Thyroid gland (tissue), 4 donors: ENCODE measurements at regions not wholly inside any gene's neighbourhood (a gene's known extent, or its start where the extent isn't known, plus 50 kb on each side); places are given as distances from the start of the nearest gene placed in this dataset.

ENCODE experiments used
- CTCF ChIP-seq, 6 experiments: fragments of 200-600 bp in 3 of 6; fragments of 450-650 bp in 3 of 6; sonication (generic) in 3 of 6; IDR thresholded peaks; one replicate each; pipeline ENCODE4 v1.5.1; 2016 to 2019; ENCODE audit warnings: antibody characterized with exemption in 6 of 6, mild to moderate bottlenecking in 2 of 6, inconsistent platforms in 1 of 6, moderate library complexity in 1 of 6
- POLR2A ChIP-seq, 2 donors: fragments of 450-650 bp; IDR thresholded peaks; one replicate each; pipeline ENCODE4 v1.6.1; 2017; ENCODE audit warnings: antibody characterized with exemption in 2 of 2, mild to moderate bottlenecking in 2 of 2, moderate library complexity in 1 of 2

- TF ChIP-seq CTCF (IDR thresholded peaks at IDR 0.05) (no peak), POLR2A (IDR thresholded peaks at IDR 0.05) (no peak)
Observed at GRCh38 chr12:88684610-88685009, 104.3 kb upstream of the KITLG start.
